ENCODE measurements at regions not wholly inside any gene's neighbourhood (a gene's known extent, or its start where the extent isn't known, plus 50 kb on each side); places are given as distances from the start of the nearest gene placed in this dataset.
"Not testable (repeated sequence)": the region's sequence is repeated elsewhere in the genome, so short reads cannot be mapped to it uniquely, and the experiment has no call there.

DNA sequence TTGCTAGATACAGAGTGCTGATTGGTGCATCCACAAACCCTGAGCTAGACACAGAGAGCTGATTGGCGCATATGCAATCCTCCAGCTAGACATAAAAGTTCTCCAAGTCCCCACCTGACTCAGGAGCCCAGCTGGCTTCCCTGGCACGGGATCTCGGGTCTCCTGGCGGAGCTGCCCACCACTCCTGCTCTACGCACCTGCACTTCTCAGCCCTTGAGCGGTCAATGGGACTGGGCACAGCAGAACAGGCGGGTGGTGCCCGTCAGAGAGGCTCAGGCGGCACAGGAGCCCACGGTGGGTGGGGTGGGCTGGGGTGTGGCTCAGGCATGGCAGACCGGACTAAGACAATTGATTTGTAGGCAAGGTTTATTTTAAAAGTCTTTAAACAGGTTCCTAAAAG, 1365.5 kb downstream of the FAM181B start:
- DNase-seq, result no peak

DNA sequence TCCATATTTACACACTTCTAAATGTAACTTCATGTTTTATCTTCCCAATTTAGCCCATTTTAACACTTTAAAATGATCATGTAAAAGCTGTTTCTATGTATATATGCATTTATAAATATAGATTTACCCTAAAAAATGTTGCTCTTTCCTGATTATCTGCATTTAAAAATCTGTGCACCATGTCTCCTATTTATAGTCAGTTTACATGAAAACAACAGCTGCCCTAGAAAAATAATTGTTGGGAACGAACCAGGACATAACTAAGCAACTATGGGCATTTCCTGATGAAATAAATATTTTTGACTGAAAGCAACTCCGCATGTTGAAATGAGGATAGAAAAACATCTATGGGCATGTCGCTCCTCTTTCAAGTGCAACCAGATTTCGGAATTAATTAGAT, 1368.2 kb downstream of the FAM181B start:
- DNase-seq, result no peak

DNA sequence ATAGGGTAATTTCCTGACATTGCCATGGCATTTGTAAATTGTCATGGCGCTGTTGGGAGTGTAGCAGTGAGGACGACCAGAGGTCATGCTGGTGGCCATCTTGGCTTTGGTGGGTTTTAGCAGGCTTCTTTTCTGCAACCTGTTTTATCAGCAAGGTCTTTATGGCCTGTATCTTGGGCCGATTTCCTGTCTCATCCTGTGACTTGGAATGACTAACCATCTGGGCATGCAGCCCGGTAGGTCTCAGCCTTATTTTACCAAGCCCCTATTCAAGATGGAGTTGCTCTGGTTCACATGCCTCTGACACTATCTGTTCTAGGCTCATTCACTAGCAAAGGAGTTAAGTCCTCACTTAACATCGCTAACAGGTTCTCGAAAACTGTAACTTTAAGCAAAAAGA, 1374.2 kb downstream of the FAM181B start:
- no peak for DNase-seq

DNA sequence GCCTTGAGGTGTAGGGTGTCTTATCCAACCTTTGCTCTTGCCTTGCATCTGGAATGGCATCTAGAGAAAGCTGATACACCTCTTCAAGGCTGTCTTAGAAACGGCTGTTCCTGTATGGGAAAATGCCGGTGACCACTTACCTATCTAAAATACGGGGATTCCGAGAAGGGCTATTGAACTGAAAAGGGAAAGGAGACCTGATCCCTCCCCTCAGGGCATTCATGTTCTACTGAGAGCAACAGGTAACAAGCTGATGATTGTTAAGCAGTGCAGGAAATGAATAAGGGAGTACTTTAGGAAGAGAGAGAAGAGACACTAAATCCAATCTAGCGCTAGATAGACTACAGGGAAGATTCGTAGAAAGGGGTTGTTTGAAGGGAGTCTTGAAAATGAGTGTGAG, 1388.1 kb downstream of the FAM181B start:
- no peak for DNase-seq

DNA sequence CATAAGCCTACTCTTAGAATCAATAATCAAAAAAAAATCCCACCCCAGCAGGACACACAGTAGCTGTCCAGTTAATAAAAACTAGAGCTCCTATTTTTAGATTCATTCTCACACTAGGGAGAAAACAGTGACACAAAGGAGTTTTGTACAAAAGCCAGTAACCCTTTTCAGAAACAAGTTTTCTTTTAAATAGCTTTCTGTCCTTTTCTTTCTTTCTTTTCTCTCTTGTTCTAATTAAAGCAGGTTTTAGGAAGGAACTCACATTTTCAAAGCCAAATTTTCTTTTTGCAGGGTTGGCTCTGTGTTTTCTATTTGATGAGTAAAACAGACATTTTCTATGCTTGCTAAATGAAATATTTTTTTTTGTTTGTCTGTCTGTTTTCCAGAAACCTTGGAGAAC, 1390.7 kb downstream of the FAM181B start:
- DNase-seq, result no peak

DNA sequence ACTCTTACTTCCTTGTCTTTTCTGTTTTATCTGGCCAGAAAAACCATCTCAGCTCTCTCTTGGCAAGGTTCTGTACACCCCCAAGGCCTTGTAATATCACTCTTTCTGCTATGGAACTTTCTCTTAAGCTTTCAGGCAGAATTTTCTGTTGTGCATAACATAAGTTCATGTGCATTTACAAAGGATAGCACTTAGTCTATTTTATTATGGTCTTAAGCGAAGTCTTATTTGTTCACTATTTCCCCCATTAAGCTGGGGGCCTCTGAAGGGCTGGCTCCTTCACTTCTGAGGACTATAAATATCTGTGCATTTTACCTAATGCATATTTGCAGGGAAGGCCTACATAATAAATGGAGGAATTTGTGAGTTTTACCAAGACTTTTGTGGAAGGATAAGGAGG, 1393.4 kb downstream of the FAM181B start:
- no peak for DNase-seq

DNA sequence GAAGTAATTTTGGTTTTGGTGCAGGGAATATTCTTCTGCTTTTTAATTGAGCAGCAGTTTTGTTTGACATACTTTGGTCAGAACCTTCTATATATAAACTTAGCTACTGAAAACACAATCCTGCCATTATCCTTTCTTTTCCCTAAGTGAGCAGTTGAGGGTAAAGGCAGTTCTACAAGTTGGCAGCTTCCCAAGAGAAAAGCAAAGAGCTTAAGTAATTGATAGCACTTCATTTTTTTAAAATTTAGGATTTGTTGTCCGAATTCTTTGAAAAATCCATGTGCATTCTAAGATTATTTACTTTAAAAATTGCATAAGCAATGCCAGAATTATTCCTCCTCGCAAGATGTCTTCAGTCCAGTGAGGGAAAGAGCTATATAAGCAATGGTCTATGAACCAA, 1394.1 kb downstream of the FAM181B start:
- no peak for DNase-seq

DNA sequence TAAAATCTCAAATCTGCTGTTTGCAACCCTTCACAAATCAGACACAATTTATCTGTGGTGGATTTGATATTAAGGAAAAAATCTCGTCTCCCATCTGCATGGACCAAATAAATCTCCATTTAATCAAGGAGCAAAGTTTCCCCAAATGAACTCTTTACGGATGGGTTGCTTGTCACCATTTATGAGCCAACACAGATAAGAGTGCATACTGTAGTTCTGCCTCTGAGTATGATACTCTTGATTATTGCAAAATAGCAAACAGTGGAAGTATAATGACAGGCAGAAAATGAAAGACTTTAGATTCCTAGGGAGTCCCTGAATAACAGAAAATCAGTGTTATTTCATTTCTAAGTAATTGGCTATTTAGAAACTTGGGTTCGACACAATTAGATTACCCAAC, 1395.9 kb downstream of the FAM181B start:
- no peak for DNase-seq

DNA sequence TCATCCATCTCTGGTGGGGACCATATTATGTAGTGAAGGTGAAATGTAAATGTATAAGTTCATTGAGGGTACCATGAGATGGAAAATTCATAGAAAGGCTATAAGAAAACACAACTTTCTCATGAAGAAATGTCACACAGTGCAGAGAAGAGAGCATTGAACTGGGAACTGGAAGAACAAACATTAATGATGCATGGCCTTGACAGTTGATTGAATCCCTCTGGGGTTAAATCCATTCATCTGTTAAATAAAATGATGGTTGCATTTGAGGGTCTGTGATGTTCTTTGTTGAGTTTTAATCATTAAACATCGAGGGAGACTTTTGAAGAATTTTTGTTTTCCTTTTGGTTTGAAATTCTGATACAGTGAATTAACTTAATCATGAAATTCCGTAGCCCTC, 1401.4 kb downstream of the FAM181B start:
- no peak for DNase-seq

DNA sequence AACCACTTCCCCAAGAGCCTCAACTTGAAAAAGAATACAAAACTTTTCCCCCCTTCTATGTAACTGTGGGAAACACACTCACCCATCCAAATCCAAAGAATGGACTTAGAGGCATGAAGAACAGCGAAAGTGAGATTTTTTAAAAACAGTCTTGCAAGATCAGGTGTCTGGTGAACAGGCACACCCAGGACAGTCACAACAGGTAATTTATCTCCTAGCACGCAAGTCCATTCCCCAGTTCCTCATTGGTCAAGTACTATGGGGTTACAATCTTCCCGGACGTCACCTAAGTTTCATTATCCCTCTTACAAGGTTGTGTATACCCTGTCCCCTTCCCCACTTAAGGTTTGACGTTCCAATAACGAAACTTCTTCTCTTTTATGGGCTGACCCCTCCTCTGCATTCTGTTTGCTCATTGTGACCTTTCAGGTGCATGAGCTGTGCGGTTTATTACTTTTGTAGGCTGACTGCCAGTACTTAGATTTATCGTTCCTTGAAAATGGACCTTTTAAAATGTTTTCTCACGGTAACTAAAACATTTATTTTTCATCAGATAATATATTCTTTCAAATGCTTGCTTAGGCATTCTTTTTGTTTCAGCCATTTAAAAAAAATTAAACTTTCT, 1401.9 kb downstream of the FAM181B start:
- no peak for DNase-seq

DNA sequence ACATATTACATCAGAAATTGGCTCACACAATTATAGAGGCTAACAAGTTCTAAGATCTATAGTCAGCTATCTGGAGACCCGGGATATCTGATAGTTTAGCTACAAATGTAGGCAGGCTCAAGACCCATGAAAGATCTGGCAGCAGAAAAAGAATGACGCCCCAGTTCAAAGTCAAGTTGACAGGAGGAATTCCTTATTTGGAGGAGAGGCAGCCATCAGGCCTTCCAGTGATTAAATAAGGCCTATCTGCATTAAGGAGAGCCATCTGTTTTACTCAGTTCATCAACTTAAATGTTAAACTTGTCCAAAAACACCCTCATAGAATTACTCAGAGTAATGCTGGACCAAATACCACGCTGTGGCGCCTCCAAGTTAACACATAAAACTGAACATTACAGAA, 1402.6 kb downstream of the FAM181B start:
- no peak for DNase-seq

DNA sequence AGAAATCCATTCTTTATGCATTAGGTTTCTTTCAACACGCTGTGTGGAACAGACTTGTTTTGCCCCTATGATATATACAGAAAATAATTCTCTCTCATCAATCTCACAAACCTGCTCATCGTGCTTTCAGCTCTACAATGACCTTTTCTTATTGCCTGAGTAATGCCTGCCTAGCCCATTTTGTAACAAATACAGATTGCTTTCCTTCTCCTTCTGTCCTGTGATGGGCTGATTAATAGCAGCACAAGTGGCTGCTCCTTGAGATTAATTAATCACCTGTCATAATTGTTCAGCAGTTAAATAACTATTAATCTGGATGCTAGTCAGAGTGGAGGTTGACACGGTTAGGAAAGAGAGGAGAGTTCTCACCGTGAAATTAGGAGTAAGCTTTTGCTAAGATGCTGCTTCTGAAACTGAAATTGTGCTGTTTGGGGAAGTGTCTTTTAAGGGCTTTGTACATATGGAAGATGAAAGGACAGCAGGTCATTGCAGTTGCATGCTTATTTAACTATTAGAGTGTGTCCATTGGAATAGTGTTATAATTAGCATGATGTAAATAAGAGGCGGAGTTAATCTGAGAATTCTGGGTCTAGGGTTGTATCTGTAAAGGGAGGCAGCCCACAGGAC, 1430.5 kb downstream of the FAM181B start:
- no peak for DNase-seq

DNA sequence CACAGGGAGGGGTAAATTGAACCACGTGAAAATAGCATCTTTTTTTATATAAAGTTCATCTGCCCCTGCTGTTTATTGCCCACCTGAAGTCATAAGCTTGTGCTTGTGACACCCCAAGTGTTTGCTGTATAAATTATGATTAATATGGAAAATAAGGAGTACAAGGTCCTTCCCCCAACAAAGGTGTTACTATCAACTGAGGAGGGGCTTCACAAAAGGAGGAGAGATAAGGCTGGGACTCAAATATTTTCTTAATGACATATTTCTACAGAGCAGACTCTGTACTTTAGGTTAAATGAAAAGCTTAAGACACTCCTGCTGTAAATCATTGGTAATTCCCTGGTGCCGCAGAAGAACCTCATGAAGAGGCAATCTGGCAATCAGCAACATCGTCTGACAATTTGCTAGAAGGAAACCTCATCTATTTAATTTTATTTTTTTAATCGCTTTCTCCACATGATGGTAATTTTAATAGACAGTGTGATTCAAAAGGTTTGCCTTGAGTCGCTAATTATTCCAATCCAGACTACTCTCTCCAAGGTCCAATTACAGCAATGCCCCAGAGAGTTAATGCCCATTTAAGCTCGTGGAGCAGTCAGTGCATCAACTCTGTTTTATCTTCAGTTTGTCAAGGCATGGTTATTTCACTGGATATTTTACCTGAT, 1432.4 kb downstream of the FAM181B start:
- DNase-seq, result no peak

DNA sequence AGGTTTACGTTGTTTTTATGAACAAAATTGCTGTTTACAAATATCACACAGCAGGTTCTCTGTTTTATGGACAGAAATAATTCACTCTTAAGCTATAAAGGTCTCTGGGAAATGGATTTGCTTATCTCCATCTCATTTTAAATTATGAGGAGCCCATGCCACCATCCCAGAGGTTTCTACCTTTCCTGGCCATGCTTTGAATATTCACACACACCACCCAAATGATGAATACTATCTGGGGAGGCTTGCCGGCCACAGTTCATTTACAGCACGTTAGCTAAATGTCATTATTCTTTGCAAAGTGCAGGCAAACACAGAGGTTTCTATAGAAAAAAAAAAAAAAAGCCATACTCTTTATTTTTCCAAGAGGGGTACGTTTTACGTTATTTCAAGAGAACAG, 1446.7 kb downstream of the FAM181B start:
- DNase-seq, result no peak

DNA sequence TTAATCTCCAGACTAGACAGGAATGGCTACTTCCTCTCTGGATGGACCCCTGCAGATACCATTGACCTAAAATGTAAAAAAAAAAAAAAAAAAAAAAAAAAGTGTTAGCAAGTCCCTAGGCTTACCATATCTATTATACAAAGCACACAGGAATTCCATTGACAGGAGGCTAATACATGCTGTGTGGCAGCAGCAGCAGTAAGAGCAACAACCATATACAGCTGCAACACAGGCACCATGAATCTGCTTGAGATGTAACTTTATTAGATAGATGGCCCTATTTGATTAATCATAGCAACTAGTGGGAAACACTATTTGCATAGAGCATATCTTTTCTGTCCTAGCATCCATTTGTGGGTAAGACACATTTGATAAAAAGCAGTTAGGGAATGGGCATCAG, 1447.1 kb downstream of the FAM181B start:
- no peak for DNase-seq

DNA sequence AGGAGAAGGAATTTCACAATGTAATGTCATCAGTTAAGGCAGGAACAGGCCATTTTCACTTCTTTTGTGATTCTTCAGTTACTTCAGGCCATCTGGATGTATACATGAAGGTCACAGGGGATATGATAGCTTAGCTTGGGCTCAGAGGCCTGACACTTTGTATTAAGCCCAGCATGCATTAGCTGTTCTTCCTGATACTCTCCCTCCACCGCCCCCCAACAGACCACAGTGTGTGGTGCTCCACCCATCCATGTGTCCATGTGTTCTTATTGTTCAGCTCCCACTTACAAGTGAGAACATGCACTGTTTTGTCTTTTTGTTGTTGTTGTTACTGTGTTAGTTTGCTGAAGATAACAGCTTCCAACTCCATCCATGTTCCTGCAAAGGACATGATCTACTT, 1453.4 kb downstream of the FAM181B start:
- not testable (repeated sequence) for DNase-seq

DNA sequence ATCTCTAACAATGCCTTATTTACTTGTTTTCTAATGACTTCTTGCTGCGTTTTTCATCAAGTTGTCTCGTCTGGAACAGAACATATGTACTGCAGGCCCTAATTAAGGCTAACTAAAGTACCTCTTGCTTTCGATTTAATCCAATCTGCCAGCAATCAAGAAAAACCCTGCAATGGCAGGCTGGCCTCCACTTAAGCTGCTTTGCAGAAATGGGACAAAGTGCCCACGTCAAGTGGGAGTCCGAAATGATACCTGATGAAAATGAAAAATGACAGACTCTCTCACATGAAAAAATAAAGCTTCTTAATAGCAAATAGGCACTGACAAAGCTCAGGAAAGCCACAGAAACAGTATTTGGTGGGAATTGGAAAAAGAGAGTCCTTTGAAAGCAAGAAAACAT, 1454.7 kb downstream of the FAM181B start:
- no peak for DNase-seq

DNA sequence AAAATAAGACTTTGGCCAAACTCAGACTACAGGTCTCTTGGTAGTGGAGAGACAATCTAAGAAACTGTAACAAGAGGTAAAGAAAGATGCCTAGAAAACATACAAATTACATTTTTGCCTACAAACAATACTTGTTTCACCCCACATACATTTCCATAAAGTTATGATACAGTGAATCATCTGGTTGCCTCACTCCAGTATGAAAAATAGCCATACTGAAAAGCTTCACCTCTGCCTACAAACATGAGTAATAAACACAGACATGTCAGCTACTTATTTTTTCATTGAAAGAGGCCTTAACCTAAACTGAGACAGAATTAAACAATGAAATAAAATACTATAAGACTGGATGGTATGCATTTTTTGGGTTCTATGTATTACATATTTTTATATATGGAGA, 1463.0 kb downstream of the FAM181B start:
- DNase-seq, result no peak

DNA sequence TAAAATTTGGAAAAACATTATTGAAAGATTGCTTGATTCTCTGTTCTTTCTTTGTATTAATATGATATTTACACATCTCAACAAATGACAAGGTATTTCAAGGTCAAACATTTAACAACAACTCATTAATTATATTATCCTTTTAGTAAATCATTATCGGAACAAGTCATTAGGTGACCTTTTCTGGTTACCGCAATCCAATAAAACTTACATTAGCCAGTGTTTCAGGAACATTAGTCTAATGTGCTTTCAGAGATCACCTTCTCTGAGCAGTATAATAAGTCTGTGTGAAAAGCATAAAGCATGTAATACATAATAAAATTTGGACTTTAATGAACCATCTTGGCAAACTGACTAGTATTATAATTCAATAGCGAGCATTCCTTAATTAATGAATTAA, 1466.4 kb downstream of the FAM181B start:
- DNase-seq, result no peak

DNA sequence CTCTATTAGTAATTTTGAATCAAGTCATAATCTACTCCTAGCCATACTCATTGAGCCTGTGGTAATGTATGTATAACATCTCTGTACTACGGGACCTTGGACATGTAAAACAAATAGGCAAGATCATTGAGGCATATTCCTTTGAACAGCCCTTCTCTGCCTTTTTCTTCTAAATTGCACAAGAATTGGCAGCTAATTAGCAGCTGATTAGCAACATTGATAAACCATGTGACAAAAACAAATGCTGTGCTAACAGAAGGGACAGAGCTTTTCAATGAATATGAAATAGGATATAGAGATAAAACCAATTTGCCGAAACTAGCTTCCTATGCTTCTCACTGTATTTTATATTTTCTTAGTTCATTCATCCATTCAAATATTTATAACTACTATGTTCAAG, 1474.2 kb downstream of the FAM181B start:
- DNase-seq, result no peak

DNA sequence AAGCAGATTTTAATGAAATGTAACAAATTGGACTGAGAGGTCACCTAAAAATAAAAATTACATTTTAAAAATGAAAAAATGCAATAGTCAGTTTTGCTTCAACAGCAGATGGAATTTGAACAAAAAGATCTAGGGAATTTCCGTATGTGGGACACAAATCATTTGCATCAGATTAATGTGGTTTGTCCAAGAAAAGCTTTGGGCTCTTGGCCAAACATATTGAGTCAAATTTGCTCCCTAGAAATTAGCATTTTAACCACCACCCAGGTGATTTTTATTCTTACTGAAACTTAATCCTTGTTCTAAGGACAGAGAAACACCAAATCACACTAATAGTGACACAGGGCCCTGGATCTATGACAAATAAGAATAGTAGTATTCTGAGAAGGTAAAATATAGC, 1477.8 kb downstream of the FAM181B start:
- DNase-seq, result no peak

DNA sequence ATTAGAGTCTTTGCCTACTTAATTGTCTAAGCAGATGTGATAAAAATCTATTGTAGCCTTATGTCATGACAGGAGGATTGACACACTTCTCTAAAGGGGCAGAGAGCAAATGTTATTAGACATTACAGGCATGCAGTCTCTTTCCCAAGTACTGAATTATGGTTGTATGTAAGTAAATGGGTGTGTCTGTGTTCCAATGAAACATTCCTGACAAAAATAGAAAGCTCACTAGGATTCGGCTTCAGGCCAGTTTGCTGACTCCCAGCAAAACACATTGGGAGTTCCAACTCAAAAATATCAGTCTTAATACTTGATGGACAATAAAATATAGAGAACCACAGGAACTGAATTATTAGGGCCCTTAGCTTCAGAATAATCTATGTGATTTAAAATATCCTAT, 1480.4 kb downstream of the FAM181B start:
- DNase-seq, result no peak

DNA sequence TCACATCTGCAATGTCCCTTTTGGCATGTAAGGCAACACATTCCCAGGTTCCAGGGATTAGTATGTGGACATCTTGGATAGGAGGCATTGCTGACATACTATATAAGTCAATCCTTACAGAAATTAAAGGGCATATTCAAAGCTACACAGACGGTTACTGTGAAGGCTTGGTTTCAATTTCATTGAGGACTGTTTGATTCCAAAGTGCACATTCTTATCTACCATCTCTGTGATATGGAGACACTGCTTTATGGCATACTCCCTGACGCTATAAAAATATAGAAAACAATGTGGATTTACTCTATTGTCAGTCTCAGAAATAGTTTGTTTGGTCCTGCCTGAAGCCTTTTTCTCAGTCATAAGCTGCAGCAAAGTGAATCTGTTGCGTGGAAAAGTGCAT, 1486.7 kb downstream of the FAM181B start:
- DNase-seq, result no peak

DNA sequence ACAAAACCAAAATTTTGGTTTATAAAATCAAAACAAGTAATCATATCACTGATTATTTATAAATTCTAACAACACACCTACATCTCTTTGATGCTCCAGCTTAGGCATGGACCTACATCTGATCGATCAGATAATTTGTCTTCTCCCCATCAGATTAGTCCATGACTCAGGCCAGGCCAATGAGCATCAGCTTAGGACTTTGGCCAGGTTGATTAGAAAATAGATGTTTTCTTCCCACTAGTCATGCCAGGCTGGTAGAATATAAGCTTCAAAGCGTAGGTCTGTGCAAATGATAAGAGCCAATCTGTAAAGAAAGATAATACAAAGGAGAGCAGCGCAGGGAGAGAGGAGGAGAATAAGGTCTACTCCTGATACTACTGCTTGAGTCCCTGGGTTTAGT, 1487.9 kb downstream of the FAM181B start:
- DNase-seq, result no peak

Data from stimulated activated CD4-positive, alpha-beta T cell treated with anti-CD3 and anti-CD28 coated beads, Interleukin-4, amount 100 ng/mL, for 24 hours (primary cell).